ENCODE measurements at regions not wholly inside any gene's neighbourhood (a gene's known extent, or its start where the extent isn't known, plus 50 kb on each side); places are given as distances from the start of the nearest gene placed in this dataset.

- TF ChIP-seq CTCF (IDR thresholded peaks at IDR 0.05) = no peak
- no peak for TF ChIP-seq EZH2 (IDR thresholded peaks at IDR 0.05; ENCODE audit: borderline replicate concordance, insufficient read depth, low read depth, low read length, poor library complexity, severe bottlenecking)
Observed at GRCh38 chr3:178446059-178446458, 90.2 kb upstream of the KCNMB2 start.
